ENCODE measurements at regions not wholly inside any gene's neighbourhood (a gene's known extent, or its start where the extent isn't known, plus 50 kb on each side); places are given as distances from the start of the nearest gene placed in this dataset.

- TF ChIP-seq, protein P1, sequence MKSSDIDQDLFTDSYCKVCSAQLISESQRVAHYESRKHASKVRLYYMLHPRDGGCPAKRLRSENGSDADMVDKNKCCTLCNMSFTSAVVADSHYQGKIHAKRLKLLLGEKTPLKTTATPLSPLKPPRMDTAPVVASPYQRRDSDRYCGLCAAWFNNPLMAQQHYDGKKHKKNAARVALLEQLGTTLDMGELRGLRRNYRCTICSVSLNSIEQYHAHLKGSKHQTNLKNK (CRISPR knock-in tag; IDR thresholded peaks at IDR 0.05), result no peak
Measured at GRCh38 chr18:22703883-22704585, 229.1 kb upstream of the RBBP8 start (continued).

DNA sequence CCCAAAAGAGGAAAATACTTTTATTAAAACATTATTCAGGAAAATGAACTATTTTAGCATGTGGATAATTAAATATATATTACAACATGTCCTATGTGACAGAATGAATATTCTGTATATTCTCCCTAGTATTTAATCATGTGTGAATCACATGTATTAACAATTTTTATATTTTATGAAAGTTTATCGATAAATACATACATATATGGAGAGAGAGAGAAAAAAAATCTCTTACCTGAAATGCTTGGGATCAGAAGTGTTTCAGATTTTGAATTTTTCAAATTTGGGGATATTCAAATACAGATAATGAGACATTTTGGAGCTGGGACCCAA is 228.6 kb upstream of the RBBP8 start:
- no peak for TF ChIP-seq ESRRA (CRISPR knock-in tag; IDR thresholded peaks at IDR 0.05; ENCODE audit: borderline replicate concordance)
- TF ChIP-seq, protein P2, sequence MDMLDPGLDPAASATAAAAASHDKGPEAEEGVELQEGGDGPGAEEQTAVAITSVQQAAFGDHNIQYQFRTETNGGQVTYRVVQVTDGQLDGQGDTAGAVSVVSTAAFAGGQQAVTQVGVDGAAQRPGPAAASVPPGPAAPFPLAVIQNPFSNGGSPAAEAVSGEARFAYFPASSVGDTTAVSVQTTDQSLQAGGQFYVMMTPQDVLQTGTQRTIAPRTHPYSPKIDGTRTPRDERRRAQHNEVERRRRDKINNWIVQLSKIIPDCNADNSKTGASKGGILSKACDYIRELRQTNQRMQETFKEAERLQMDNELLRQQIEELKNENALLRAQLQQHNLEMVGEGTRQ (CRISPR knock-in tag; IDR thresholded peaks at IDR 0.05), result no peak
- TF ChIP-seq RELA (CRISPR knock-in tag; IDR thresholded peaks at IDR 0.05; ENCODE audit: borderline replicate concordance), result no peak
- TF ChIP-seq MXD4 (CRISPR knock-in tag; IDR thresholded peaks at IDR 0.05; ENCODE audit: borderline replicate concordance), result no peak
- no peak for TF ChIP-seq ERG (CRISPR knock-in tag; IDR thresholded peaks at IDR 0.05)
- TF ChIP-seq GABPB1 (CRISPR knock-in tag; IDR thresholded peaks at IDR 0.05), result no peak
- TF ChIP-seq ZNF317 (CRISPR knock-in tag; IDR thresholded peaks at IDR 0.05; ENCODE audit: borderline replicate concordance, low read depth), result no peak
- no peak; the same call in 1 of the 2 replicates for TF ChIP-seq CTCF (IDR thresholded peaks at IDR 0.05)
- no peak for TF ChIP-seq ZNF281 (CRISPR knock-in tag; IDR thresholded peaks at IDR 0.05)
- no peak for TF ChIP-seq GTF2I (CRISPR knock-in tag; conservative IDR thresholded peaks at IDR 0.05)
- TF ChIP-seq NR1H2 (CRISPR knock-in tag; IDR thresholded peaks at IDR 0.05), result no peak
- no peak for TF ChIP-seq NFATC4 (CRISPR knock-in tag; IDR thresholded peaks at IDR 0.05)
- TF ChIP-seq IRF2 (CRISPR knock-in tag; IDR thresholded peaks at IDR 0.05; ENCODE audit: borderline replicate concordance, low read depth), result no peak
- no peak for TF ChIP-seq CREM (CRISPR knock-in tag; IDR thresholded peaks at IDR 0.05)
- TF ChIP-seq CBFB (CRISPR knock-in tag; IDR thresholded peaks at IDR 0.05; ENCODE audit: low read depth), result no peak
- no peak for TF ChIP-seq PRRX2 (CRISPR knock-in tag; IDR thresholded peaks at IDR 0.05)
- no peak for TF ChIP-seq RORB (CRISPR knock-in tag; IDR thresholded peaks at IDR 0.05)
- H3K27ac Mint-ChIP-seq, result no peak overlapping the region
- no peak for ATAC-seq

More for the DNA sequence above, 228.6 kb upstream of the RBBP8 start:
- CTCF ChIA-PET, result interaction anchor here (0.7 to 0.9 kb wide), 3 partner anchors 9 to 214 kb away, joined by 3 read pairs; no protein-coding TSS in a partner anchor
- no peak for DNase-seq (ENCODE audit: low spot score)
- Mint-ChIP-seq H3K4me1 (no peaks in the 10 kb centered on the region), H3K36me3 (no peaks in the 10 kb centered on the region), H3K27me3 (ENCODE audit: low read depth) (no peaks in the 10 kb centered on the region), H3K4me3 (no peak overlapping the region), H3K9me3 (peaks cover 11% of the 10 kb centered on the region)
- POLR2A ChIA-PET, result no interaction called here

Measured in WTC11 (cell line).